ENCODE measurements at regions not wholly inside any gene's neighbourhood (a gene's known extent, or its start where the extent isn't known, plus 50 kb on each side); places are given as distances from the start of the nearest gene placed in this dataset.
"Not testable (repeated sequence)": the region's sequence is repeated elsewhere in the genome, so short reads cannot be mapped to it uniquely, and the experiment has no call there.

- TF ChIP-seq, protein P1, sequence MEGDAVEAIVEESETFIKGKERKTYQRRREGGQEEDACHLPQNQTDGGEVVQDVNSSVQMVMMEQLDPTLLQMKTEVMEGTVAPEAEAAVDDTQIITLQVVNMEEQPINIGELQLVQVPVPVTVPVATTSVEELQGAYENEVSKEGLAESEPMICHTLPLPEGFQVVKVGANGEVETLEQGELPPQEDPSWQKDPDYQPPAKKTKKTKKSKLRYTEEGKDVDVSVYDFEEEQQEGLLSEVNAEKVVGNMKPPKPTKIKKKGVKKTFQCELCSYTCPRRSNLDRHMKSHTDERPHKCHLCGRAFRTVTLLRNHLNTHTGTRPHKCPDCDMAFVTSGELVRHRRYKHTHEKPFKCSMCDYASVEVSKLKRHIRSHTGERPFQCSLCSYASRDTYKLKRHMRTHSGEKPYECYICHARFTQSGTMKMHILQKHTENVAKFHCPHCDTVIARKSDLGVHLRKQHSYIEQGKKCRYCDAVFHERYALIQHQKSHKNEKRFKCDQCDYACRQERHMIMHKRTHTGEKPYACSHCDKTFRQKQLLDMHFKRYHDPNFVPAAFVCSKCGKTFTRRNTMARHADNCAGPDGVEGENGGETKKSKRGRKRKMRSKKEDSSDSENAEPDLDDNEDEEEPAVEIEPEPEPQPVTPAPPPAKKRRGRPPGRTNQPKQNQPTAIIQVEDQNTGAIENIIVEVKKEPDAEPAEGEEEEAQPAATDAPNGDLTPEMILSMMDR (IDR thresholded peaks at IDR 0.05; ENCODE audit: low read depth, low read length) = no peak
- DNase-seq (ENCODE audit: low read depth in 2 of 2) = no peak
These were observed 301.8 kb upstream of the CHRM3 start for GRCh38 chr1:239084459-239085080.

DNA sequence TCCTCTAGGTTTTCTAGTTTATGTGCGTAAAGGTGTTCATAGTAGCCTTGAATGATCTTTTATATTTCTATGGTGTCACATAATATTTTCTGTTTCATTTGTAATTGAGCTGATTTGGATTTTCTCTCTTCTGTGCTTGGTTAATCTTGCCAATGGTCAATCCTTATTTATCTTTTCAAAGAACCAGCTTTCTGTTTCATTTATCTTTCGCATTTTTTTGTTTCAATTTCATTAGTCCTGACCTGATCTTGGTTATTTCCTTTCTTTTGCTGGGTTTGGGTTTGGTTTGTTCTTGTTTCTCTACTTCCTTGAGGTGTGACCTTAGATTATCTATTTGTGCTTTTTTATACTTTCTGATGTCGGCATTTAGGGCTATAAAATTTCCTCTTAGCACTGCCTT is 304.4 kb upstream of the CHRM3 start:
- not testable (repeated sequence) for DNase-seq (ENCODE audit: low read depth in 2 of 2); H3K4me3 ChIP-seq (replicated peaks in 1 of 2; ENCODE audit: low read depth in 2 of 2, low read length in 2 of 2)

More at GRCh38 chr1:239084459-239085080, 301.8 kb upstream of the CHRM3 start:
- no peak overlapping the region for H3K4me3 ChIP-seq (replicated peaks in 1 of 2; ENCODE audit: low read depth in 2 of 2, low read length in 2 of 2)

DNA sequence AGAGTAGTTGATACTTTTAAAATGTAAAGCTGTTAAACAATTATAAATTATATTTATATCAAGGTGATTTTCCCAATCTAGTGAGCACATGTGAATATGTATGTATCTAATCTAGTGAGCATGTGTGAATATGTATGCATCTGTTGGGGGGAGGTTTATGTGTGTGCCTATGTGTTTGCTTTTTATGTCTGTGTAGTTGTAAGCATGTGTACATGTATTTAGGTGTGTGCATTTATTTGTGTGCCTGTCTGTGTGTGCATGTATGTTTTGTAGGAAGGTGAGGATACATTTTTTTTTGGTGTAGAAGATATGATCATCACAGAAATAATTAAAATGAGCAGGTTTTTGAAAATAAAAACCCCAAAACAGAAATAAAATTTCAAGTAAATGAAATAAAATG is 318.9 kb upstream of the CHRM3 start:
- no peak for DNase-seq (ENCODE audit: low read depth in 2 of 2)
- no peak overlapping the region for H3K4me3 ChIP-seq (replicated peaks in 1 of 2; ENCODE audit: low read depth in 2 of 2, low read length in 2 of 2)
- TF ChIP-seq, protein P1 (IDR thresholded peaks at IDR 0.05; ENCODE audit: low read depth, low read length) = no peak

DNA sequence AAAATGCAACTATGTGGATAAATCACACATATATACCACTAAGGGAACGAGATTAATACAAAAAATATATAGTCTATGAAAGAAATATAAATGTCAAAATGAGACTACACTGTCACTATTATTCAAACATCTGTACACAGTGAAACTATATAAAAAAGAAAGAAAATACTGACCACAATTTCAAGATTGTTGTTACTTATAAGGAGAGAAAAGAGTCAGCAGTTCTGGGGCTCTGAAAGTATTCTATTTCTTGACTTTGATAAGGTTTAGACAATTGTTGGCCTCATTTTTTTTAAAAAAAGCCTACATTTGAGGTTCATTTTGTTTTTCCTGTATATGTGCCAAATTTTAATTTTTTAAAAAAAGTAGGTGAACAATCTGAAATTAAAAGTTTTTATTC is 319.3 kb upstream of the CHRM3 start:
- H3K4me3 ChIP-seq (replicated peaks in 1 of 2; ENCODE audit: low read depth in 2 of 2, low read length in 2 of 2) = no peak overlapping the region
- TF ChIP-seq, protein P1 (IDR thresholded peaks at IDR 0.05; ENCODE audit: low read depth, low read length) = no peak

DNA sequence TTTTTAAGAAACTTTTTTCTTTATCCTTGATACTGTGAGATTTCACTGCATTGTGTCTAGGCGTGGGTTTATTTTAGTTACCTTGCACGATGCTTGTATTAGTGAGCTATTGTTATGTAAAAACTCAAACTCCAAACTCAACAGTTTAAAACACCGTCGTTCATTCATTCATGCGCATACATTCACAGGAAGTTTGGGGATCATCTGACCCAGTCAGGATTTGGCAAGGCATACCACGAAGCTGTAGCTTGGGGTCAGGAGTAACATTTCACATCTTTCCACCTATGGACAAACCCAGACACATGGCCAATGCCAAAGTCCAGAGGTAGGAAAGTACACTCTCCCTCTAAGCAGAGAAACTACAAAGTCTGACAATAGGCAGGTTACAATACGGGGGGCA is 324.6 kb upstream of the CHRM3 start:
- H3K4me3 ChIP-seq (replicated peaks in 1 of 2; ENCODE audit: low read depth in 2 of 2, low read length in 2 of 2) = no peak overlapping the region
- no peak for DNase-seq (ENCODE audit: low read depth in 2 of 2)
- TF ChIP-seq, protein P1 (IDR thresholded peaks at IDR 0.05; ENCODE audit: low read depth, low read length) = no peak

More for the DNA sequence above, 319.3 kb upstream of the CHRM3 start:
- DNase-seq (ENCODE audit: low read depth in 2 of 2) = no peak

- TF ChIP-seq, protein P1 (IDR thresholded peaks at IDR 0.05; ENCODE audit: low read depth, low read length) = no peak
- H3K4me3 ChIP-seq (replicated peaks in 1 of 2; ENCODE audit: low read depth in 2 of 2, low read length in 2 of 2) = no peak overlapping the region
These were observed 328.2 kb upstream of the CHRM3 start for GRCh38 chr1:239058190-239058589.

GRCh38 chr1:239056940-239057339 is 329.4 kb upstream of the CHRM3 start:
- DNase-seq (ENCODE audit: low read depth in 2 of 2) = peak; percentile 7 to 34
- TF ChIP-seq, protein P1 (IDR thresholded peaks at IDR 0.05; ENCODE audit: low read depth, low read length) = no peak
- no peak overlapping the region for H3K4me3 ChIP-seq (replicated peaks in 1 of 2; ENCODE audit: low read depth in 2 of 2, low read length in 2 of 2)

More at GRCh38 chr1:239058190-239058589, 328.2 kb upstream of the CHRM3 start:
- no peak for DNase-seq (ENCODE audit: low read depth in 2 of 2)

Measured in cardiac fibroblast (primary cell).